ENCODE measurements at regions not wholly inside any gene's neighbourhood (a gene's known extent, or its start where the extent isn't known, plus 50 kb on each side); places are given as distances from the start of the nearest gene placed in this dataset.

DNA sequence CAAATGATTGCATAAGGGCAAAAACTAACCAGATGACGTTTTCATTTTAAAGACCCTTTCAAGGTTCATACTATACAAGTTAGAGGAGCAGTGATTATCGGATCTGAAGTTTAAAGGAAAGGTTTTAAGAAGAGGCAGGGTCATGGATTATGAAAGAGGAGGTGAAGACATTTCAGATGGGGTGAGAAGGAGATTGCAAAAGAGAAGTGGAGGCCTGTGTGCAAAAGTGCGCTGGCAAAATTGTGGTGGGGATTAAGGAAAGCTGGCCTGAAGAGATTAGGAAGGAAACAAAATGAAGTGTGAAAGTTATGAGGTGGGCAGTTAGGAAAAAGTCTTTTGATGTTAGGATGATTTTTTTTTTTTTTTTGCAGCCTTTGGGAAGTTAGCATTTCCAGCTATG, 935.7 kb upstream of the FAM98A start:
- no peak overlapping the region for H3K4me3 ChIP-seq
- no peak for ATAC-seq
- no peak overlapping the region for H3K27ac ChIP-seq
- DNase-seq, result no peak
- H3K27me3 ChIP-seq, result no peaks in the 10 kb centered on the region
- no peak for TF ChIP-seq POLR2A (IDR thresholded peaks at IDR 0.05)
- TF ChIP-seq, protein P1, sequence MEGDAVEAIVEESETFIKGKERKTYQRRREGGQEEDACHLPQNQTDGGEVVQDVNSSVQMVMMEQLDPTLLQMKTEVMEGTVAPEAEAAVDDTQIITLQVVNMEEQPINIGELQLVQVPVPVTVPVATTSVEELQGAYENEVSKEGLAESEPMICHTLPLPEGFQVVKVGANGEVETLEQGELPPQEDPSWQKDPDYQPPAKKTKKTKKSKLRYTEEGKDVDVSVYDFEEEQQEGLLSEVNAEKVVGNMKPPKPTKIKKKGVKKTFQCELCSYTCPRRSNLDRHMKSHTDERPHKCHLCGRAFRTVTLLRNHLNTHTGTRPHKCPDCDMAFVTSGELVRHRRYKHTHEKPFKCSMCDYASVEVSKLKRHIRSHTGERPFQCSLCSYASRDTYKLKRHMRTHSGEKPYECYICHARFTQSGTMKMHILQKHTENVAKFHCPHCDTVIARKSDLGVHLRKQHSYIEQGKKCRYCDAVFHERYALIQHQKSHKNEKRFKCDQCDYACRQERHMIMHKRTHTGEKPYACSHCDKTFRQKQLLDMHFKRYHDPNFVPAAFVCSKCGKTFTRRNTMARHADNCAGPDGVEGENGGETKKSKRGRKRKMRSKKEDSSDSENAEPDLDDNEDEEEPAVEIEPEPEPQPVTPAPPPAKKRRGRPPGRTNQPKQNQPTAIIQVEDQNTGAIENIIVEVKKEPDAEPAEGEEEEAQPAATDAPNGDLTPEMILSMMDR (IDR thresholded peaks at IDR 0.05), result no peak
- H3K36me3 ChIP-seq, result no peaks in the 10 kb centered on the region
- 42 to 55% (median 49%) methylated on average over 3 of the region's 3 CpGs for WGBS, 4 donors
- no peaks in the 10 kb centered on the region for H3K4me1 ChIP-seq
- intact Hi-C loops (cut with DNase I), result no loop called here
- peaks cover 0 to 19% (median 5%) of the 10 kb centered on the region in 12 donors for H3K9me3 ChIP-seq

DNA sequence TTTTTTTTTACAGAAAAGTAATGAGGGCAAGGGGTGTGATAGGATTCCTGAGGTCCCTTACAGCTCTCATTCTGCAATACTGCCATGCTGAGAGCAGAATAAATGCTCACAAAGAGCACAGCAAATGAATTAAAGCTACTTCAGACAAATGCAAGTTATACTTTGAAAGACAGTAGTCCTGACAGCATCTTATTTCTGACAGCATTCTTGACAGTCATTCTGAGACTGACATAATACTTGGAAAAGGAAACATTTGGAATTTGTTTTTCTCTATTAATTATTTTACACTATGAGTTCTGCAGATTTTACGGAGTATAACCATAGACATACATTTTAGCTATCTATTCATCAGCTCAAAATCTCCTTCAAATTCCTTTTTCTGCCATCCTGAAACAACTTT, 935.2 kb upstream of the FAM98A start:
- intact Hi-C loops (cut with DNase I), result no loop called here
- no peaks in the 10 kb centered on the region for H3K4me1 ChIP-seq
- H3K9me3 ChIP-seq, result peaks cover 0 to 14% (median under 1%) of the 10 kb centered on the region in 12 donors
- 76 to 93% (median 85%) methylated on average over 1 of the region's 1 CpG for WGBS, 4 donors
- DNase-seq (no peak), ATAC-seq (no peak)
- no peaks in the 10 kb centered on the region for H3K27me3 ChIP-seq
- TF ChIP-seq, protein P1 (IDR thresholded peaks at IDR 0.05), result no peak
- TF ChIP-seq POLR2A (IDR thresholded peaks at IDR 0.05), result no peak
- no peaks in the 10 kb centered on the region for H3K36me3 ChIP-seq
- no peak overlapping the region for H3K4me3 ChIP-seq
- H3K27ac ChIP-seq, result no peak overlapping the region

DNA sequence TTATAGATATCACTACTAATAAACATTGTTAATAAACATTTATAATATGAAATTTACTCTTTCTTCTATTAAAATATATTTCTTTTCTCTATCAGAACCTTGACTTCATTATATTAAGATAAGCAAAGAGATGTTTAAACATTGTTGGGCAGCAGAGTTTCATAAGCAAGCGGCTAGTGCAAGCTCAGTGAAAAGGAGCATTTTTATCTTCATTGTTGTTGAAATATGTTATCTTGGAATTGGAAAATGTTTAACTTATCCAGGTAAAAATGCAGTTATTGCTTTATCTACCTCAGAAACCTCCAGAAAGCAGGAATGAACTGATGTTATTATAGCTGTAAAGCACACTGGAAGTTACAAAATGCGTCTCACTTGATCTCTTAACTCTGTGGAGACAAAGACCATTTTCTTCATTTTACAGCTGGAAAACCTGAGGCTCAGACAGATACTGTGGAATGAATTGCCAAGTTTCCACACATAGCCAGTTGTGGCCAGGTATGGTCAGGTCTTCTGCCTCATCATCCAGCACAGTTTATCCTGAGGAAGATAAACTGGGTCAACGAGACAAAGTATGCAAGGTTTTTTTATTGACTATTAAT, 934.6 kb upstream of the FAM98A start:
- H3K27ac ChIP-seq, result no peak overlapping the region
- DNase-seq (no peak), ATAC-seq (no peak)
- no peaks in the 10 kb centered on the region for H3K4me1 ChIP-seq
- intact Hi-C loops (cut with DNase I), result no loop called here
- TF ChIP-seq, protein P1 (IDR thresholded peaks at IDR 0.05), result no peak
- TF ChIP-seq POLR2A (IDR thresholded peaks at IDR 0.05), result no peak
- WGBS, 4 donors, result 63 to 73% (median 66%) methylated on average over 3 of the region's 3 CpGs
- no peaks in the 10 kb centered on the region for H3K27me3 ChIP-seq
- no peaks in the 10 kb centered on the region for H3K36me3 ChIP-seq
- H3K4me3 ChIP-seq, result no peak overlapping the region
- H3K9me3 ChIP-seq, result peaks cover 0 to 8% (median 0%) of the 10 kb centered on the region in 12 donors

DNA sequence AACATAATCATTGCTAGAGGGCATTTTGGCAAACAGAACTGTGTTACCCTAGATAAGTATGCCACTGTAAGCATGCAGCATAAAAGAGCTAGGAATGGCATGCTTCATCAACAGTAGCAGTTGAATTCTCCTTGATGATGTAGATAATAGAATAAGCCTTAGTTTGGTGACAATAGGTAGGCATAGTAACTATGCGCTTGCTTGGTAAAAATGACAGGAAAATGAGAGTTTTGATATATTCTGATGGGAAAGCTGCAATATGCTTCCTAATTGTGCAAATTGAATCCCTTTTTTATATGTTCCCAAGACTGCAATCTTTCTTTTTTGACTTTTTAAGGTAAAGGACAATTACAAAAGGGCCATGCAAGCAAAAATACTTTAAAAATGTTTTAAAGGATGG, 930.9 kb upstream of the FAM98A start:
- TF ChIP-seq, protein P1 (IDR thresholded peaks at IDR 0.05), result no peak
- no peak for TF ChIP-seq POLR2A (IDR thresholded peaks at IDR 0.05)
- no peaks in the 10 kb centered on the region for H3K9me3 ChIP-seq
- H3K36me3 ChIP-seq, result no peaks in the 10 kb centered on the region
- no peaks in the 10 kb centered on the region for H3K4me1 ChIP-seq
- no peak overlapping the region for H3K4me3 ChIP-seq
- ATAC-seq (no peak), DNase-seq (no peak)
- no peaks in the 10 kb centered on the region for H3K27me3 ChIP-seq
- intact Hi-C loops (cut with DNase I), result no loop called here
- WGBS, 4 donors, result 94 to 98% (median 95%) methylated on average over 1 of the region's 1 CpG
- H3K27ac ChIP-seq, result no peak overlapping the region
